ENCODE measurements at regions not wholly inside any gene's neighbourhood (a gene's known extent, or its start where the extent isn't known, plus 50 kb on each side); places are given as distances from the start of the nearest gene placed in this dataset.
A peak's percentile ranks its signal among the peaks of the same experiment; 100 is the strongest.

DNA sequence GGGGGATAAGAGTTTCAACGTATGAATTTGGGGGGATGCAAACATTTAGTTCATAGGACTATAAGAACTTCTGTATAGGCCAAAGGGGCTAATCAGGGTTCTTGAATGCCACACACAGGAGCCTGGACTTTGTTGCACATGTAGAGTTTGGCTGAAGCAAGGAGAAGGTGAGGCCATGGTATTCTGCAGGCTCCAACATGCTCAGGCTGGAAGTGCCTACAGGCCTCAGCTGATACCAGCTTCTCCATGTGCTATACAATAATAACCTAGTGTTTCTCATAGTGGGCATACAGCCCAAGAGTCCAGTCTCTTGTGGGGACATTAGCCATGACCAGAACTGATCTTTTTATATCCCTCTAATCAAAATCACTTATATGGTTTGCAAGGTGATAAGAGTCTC is 399.7 kb upstream of the MCTP2 start:
- Histone ChIP-seq H3K79me2 (ENCODE audit: insufficient read depth, low read length) (no peaks in the 10 kb centered on the region), H3K4me1 (ENCODE audit: insufficient read depth, low read length) (peaks cover 7% of the 10 kb centered on the region), H3K27me3 (ENCODE audit: insufficient read depth, low read length) (no peaks in the 10 kb centered on the region), H3K27ac (ENCODE audit: low read depth, low read length) (no peak overlapping the region), H3K4me2 (ENCODE audit: low read length) (no peak overlapping the region), H3K9me3 (ENCODE audit: insufficient read depth, low read depth, low read length) (no peaks in the 10 kb centered on the region), H3K4me3 (ENCODE audit: insufficient read depth, low read depth, low read length) (no peak overlapping the region), H3K9ac (ENCODE audit: low read length) (no peak overlapping the region), H3K36me3 (ENCODE audit: insufficient read depth, low read length) (no peaks in the 10 kb centered on the region), H4K20me1 (ENCODE audit: insufficient read depth, low read length) (no peaks in the 10 kb centered on the region), H2AFZ (ENCODE audit: low read depth, low read length) (no peak overlapping the region)
- no peak for FAIRE-seq
- H3K4me3 Mint-ChIP-seq (ENCODE audit: unreplicated experiment): no peak overlapping the region
- no peak overlapping the region for H3K27ac Mint-ChIP-seq (ENCODE audit: unreplicated experiment)
- peaks cover 15% of the 10 kb centered on the region for H3K4me1 Mint-ChIP-seq (ENCODE audit: low read depth, unreplicated experiment)
- DNase-seq (ENCODE audit: low read depth): no peak
- no peak for TF ChIP-seq EZH2 (IDR thresholded peaks at IDR 0.05; ENCODE audit: insufficient read depth, low read length)
- TF ChIP-seq CTCF (IDR thresholded peaks at IDR 0.05; ENCODE audit: insufficient read depth, low read depth, low read length): no peak
- H3K36me3 Mint-ChIP-seq (ENCODE audit: low read depth, unreplicated experiment): no peaks in the 10 kb centered on the region
- H3K27me3 Mint-ChIP-seq (ENCODE audit: low read depth, unreplicated experiment): peaks cover 2% of the 10 kb centered on the region
- no peaks in the 10 kb centered on the region for H3K9me3 Mint-ChIP-seq (ENCODE audit: unreplicated experiment)

GRCh38 chr15:93830221-93831080 is 400.9 kb upstream of the MCTP2 start:
- H3K9me3 ChIP-seq (ENCODE audit: insufficient read depth, low read depth, low read length): no peaks in the 10 kb centered on the region
- H3K4me2 ChIP-seq (ENCODE audit: low read length): peak overlapping the region; percentile 10
- Mint-ChIP-seq H3K9me3 (ENCODE audit: unreplicated experiment) (no peaks in the 10 kb centered on the region), H3K27me3 (ENCODE audit: low read depth, unreplicated experiment) (peaks cover 2% of the 10 kb centered on the region), H3K4me3 (ENCODE audit: unreplicated experiment) (no peak overlapping the region), H3K27ac (ENCODE audit: unreplicated experiment) (peak overlapping the region; percentile 98), H3K4me1 (ENCODE audit: low read depth, unreplicated experiment) (peaks cover 15% of the 10 kb centered on the region), H3K36me3 (ENCODE audit: low read depth, unreplicated experiment) (no peaks in the 10 kb centered on the region)
- no peaks in the 10 kb centered on the region for H3K36me3 ChIP-seq (ENCODE audit: insufficient read depth, low read length)
- H3K4me1 ChIP-seq (ENCODE audit: insufficient read depth, low read length): peaks cover 7% of the 10 kb centered on the region
- no peak overlapping the region for H2AFZ ChIP-seq (ENCODE audit: low read depth, low read length)
- no peak overlapping the region for H3K27ac ChIP-seq (ENCODE audit: low read depth, low read length)
- H3K9ac ChIP-seq (ENCODE audit: low read length): peak overlapping the region; percentile 2
- DNase-seq (ENCODE audit: low read depth) (no peak), FAIRE-seq (no peak)
- TF ChIP-seq CTCF (IDR thresholded peaks at IDR 0.05; ENCODE audit: insufficient read depth, low read depth, low read length) (no peak), EZH2 (IDR thresholded peaks at IDR 0.05; ENCODE audit: insufficient read depth, low read length) (no peak)
- H3K27me3 ChIP-seq (ENCODE audit: insufficient read depth, low read length): no peaks in the 10 kb centered on the region
- no peaks in the 10 kb centered on the region for H3K79me2 ChIP-seq (ENCODE audit: insufficient read depth, low read length)
- no peak overlapping the region for H3K4me3 ChIP-seq (ENCODE audit: insufficient read depth, low read depth, low read length)
- H4K20me1 ChIP-seq (ENCODE audit: insufficient read depth, low read length): no peaks in the 10 kb centered on the region
